ENCODE measurements at regions not wholly inside any gene's neighbourhood (a gene's known extent, or its start where the extent isn't known, plus 50 kb on each side); places are given as distances from the start of the nearest gene placed in this dataset.

GRCh38 chr14:22285991-22286390 is 303.0 kb downstream of the DAD1 start:
- TF ChIP-seq, protein P1, sequence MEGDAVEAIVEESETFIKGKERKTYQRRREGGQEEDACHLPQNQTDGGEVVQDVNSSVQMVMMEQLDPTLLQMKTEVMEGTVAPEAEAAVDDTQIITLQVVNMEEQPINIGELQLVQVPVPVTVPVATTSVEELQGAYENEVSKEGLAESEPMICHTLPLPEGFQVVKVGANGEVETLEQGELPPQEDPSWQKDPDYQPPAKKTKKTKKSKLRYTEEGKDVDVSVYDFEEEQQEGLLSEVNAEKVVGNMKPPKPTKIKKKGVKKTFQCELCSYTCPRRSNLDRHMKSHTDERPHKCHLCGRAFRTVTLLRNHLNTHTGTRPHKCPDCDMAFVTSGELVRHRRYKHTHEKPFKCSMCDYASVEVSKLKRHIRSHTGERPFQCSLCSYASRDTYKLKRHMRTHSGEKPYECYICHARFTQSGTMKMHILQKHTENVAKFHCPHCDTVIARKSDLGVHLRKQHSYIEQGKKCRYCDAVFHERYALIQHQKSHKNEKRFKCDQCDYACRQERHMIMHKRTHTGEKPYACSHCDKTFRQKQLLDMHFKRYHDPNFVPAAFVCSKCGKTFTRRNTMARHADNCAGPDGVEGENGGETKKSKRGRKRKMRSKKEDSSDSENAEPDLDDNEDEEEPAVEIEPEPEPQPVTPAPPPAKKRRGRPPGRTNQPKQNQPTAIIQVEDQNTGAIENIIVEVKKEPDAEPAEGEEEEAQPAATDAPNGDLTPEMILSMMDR (IDR thresholded peaks at IDR 0.05; ENCODE audit: low read depth, low read length): no peak
- TF ChIP-seq EZH2phosphoT487 (IDR thresholded peaks at IDR 0.05; ENCODE audit: low read depth): no peak

All from OCI-LY3 (cell line).